A673 (cell line): ENCODE measurements at regions not wholly inside any gene's neighbourhood (a gene's known extent, or its start where the extent isn't known, plus 50 kb on each side); places are given as distances from the start of the nearest gene placed in this dataset.

Source experiments
- BruUV-seq: library from RNA; stranded (reverse); fragments of 400-500 nt; replicated peaks from 2 replicates; lab custom pipeline; 2021; lab: Mats Ljungman, UMichigan
- CTCF ChIA-PET: fragments of 300-600 bp; sonication (Branson Sonifier 250); formaldehyde crosslinking; loops from one replicate; lab custom pipeline; 2022; ENCODE audit warnings: antibody characterized with exemption; lab: Charles Lee
- POLR2A ChIA-PET: fragments of 300-600 bp; sonication (Branson Sonifier 250); formaldehyde crosslinking; loops from one replicate; lab custom pipeline; 2022; ENCODE audit warnings: antibody characterized with exemption; ENCODE audit not compliant: low non-redundant PET; lab: Charles Lee
- DNase-seq: peaks from one replicate; pipeline ENCODE4 v3.0.0-alpha.2; 2015; ENCODE audit warnings: low spot score
- H3K27ac ChIP-seq: fragments of 200-600 bp; sonication (generic); 2 replicates; pipeline ENCODE4 v1.5.1; 2016; ENCODE audit warnings: mixed run types, low read depth, mild to moderate bottlenecking, mixed read lengths, antibody characterized with exemption, low read length; ENCODE audit not compliant: poor library complexity, severe bottlenecking
- H3K27me3 ChIP-seq: fragments of 200-600 bp; sonication (generic); replicated peaks from 2 replicates; pipeline ENCODE4 v1.6.1; 2017; ENCODE audit warnings: mixed run types, low read depth, mild to moderate bottlenecking, mixed read lengths, antibody characterized with exemption, low read length; ENCODE audit not compliant: insufficient read depth, poor library complexity
- H3K36me3 ChIP-seq: fragments of 200-600 bp; sonication (generic); 2 replicates; pipeline ENCODE4 v1.6.1; 2016; ENCODE audit warnings: mixed run types, mild to moderate bottlenecking, mixed read lengths, antibody characterized with exemption, low read length; ENCODE audit not compliant: insufficient read depth, poor library complexity, severe bottlenecking
- H3K4me1 ChIP-seq: fragments of 200-600 bp; sonication (generic); 2 replicates; pipeline ENCODE4 v1.6.1; 2017; ENCODE audit warnings: mixed run types, mild to moderate bottlenecking, mixed read lengths, antibody characterized with exemption, low read length; ENCODE audit not compliant: insufficient read depth, poor library complexity, severe bottlenecking
- H3K4me3 ChIP-seq: fragments of 200-600 bp; sonication (generic); 2 replicates; pipeline ENCODE4 v1.5.1; 2016; ENCODE audit warnings: low read depth, mixed run types, mild to moderate bottlenecking, mixed read lengths, low read length; ENCODE audit not compliant: poor library complexity, severe bottlenecking
- H3K9me3 ChIP-seq: fragments of 200-600 bp; sonication (generic); 2 replicates; pipeline ENCODE4 v1.6.1; 2016; ENCODE audit warnings: mixed run types, low read depth, mild to moderate bottlenecking, mixed read lengths, antibody characterized with exemption, low read length; ENCODE audit not compliant: poor library complexity, severe bottlenecking
- EZH2 ChIP-seq: fragments of 200-600 bp; sonication (generic); IDR thresholded peaks from 2 replicates; pipeline ENCODE4 v1.6.1; 2017; ENCODE audit warnings: borderline replicate concordance, low read depth, mild to moderate bottlenecking, mixed read lengths, antibody characterized with exemption, low read length; ENCODE audit not compliant: poor library complexity, severe bottlenecking
- intact Hi-C: fragments of 100-400 bp; cut with micrococcal nuclease; formaldehyde crosslinking; loops from one replicate; pipeline ENCODE4 v1.10.0; 2022; ENCODE audit not compliant: unreplicated experiment
- TF ChIP-seq, protein P1 (sequence below): fragments of 300-800, 200-600 bp; sonication (generic); conservative IDR thresholded peaks from 2 replicates; pipeline ENCODE4 v1.5.1; 2017; ENCODE audit warnings: low read depth, mild to moderate bottlenecking, antibody characterized with exemption, low read length, moderate library complexity, mixed read lengths

DNA sequence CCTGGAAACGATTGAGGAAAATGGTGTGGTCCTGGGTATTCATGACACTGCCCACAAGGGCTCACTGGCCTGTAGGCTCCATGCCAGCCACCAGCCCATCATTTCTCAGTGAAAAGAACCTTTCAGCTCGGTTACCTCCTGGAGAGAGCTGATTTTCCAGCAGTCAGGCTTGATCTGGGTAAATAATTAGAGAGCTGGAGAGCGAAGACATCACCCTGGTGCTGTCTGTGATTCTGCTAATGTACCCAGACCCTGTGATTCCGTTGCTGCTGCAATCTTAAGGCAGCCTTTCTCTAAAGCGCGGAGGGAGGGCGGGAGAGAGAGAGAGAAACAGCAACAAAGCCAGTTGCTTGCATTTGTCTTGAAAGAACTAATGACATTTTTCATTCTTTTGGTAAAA is 221.9 kb upstream of the TOPAZ1 start:
- peak; percentile 3 for DNase-seq
- TF ChIP-seq EZH2 = no peak
- TF ChIP-seq, protein P1, sequence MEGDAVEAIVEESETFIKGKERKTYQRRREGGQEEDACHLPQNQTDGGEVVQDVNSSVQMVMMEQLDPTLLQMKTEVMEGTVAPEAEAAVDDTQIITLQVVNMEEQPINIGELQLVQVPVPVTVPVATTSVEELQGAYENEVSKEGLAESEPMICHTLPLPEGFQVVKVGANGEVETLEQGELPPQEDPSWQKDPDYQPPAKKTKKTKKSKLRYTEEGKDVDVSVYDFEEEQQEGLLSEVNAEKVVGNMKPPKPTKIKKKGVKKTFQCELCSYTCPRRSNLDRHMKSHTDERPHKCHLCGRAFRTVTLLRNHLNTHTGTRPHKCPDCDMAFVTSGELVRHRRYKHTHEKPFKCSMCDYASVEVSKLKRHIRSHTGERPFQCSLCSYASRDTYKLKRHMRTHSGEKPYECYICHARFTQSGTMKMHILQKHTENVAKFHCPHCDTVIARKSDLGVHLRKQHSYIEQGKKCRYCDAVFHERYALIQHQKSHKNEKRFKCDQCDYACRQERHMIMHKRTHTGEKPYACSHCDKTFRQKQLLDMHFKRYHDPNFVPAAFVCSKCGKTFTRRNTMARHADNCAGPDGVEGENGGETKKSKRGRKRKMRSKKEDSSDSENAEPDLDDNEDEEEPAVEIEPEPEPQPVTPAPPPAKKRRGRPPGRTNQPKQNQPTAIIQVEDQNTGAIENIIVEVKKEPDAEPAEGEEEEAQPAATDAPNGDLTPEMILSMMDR = no peak
- Histone ChIP-seq H3K27me3 (no peaks in the 10 kb centered on the region), H3K9me3 (no peaks in the 10 kb centered on the region), H3K4me3 (no peak overlapping the region), H3K27ac (no peak overlapping the region), H3K4me1 (no peaks in the 10 kb centered on the region), H3K36me3 (no peaks in the 10 kb centered on the region)
- POLR2A ChIA-PET = no interaction called here
- CTCF ChIA-PET = no interaction called here
- no TSS peak for BruUV-seq
- intact Hi-C loops = no loop called here

DNA sequence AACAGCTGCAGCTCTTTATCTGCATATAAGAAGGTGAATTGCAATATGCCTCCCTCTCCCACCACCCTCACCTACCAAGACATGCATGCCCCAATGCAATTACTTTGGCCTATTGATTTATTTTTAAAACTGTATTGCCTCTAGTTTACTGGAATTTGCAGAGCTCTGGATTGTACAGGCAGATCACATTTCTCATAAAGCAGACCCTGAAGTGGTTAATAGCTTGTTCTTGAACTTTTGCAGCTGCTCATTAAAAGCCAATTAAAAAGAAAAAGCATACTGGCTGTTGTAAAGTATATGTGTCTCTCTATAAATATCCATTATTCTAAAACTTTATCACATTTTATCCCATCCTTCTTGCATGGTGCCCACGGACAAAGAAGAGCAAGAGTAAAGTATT is 221.5 kb upstream of the TOPAZ1 start:
- ChIA-PET CTCF (no interaction called here), POLR2A (no interaction called here)
- no peaks in the 10 kb centered on the region for H3K4me1 ChIP-seq
- intact Hi-C loops = no loop called here
- no peaks in the 10 kb centered on the region for H3K9me3 ChIP-seq
- DNase-seq = no peak
- H3K36me3 ChIP-seq = no peaks in the 10 kb centered on the region
- TF ChIP-seq, protein P1 = no peak
- no peak overlapping the region for H3K4me3 ChIP-seq
- no peak overlapping the region for H3K27ac ChIP-seq
- BruUV-seq = no TSS peak
- no peaks in the 10 kb centered on the region for H3K27me3 ChIP-seq

DNA sequence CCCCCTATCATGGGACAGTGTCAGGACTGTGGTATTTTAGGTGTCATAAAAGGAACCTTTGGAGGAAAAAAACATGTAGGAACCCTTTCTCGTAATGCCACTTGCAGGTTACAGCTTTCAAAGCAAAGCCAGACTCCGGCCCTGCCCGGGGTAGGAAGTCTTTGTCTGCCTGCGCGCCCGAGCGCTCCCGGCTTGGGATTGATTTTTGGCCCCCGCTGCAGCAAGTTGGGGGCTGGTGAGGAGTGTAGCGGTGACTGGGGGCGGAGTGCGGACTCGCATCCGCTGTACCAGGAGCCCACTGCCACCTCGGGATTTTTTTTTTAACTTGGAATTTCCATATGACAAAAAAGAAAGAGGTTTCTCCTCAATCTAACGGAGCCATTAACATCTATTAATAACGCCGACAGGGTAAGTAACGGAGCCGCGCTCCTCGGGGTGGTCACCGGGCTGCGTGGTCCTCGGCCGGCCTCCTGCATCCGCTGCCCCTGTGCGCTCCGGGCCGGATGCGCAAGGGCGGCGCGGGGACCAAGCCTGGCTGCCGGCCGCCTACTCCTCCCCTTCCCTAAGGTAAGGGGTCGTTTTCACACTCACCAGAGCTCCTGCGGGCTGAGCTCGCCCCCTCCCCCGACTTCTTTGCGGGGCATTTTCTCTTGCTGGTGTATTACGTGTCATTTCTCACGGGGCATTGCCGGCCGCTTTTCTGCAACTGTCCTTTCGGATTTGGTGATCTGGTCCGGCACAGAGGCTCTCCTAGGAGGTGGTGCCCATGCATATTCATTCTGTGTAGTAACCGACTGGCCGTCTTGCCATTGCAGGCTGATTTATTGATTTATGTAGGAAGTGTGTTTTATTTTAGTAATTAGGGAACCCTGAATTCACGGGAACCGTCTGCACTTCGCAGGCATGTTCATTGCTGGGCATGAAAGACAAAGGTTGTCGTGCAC is 219.8 kb upstream of the TOPAZ1 start:
- no peak for DNase-seq
- ChIA-PET CTCF (no interaction called here), POLR2A (interaction anchor here (0.6 kb wide), 1 partner anchor 58 kb away, joined by 7 read pairs; no protein-coding TSS in a partner anchor)
- no TSS peak for BruUV-seq
- intact Hi-C loops = no loop called here
- Histone ChIP-seq H3K27me3 (no peaks in the 10 kb centered on the region), H3K27ac (no peak overlapping the region), H3K9me3 (no peaks in the 10 kb centered on the region), H3K36me3 (no peaks in the 10 kb centered on the region), H3K4me3 (no peak overlapping the region), H3K4me1 (no peaks in the 10 kb centered on the region)
- TF ChIP-seq, protein P1 = no peak
- no peak for TF ChIP-seq EZH2
